ENCODE measurements at regions not wholly inside any gene's neighbourhood (a gene's known extent, or its start where the extent isn't known, plus 50 kb on each side); places are given as distances from the start of the nearest gene placed in this dataset.

GRCh38 chrX:43000121-43000520 lies 222.2 kb upstream of the PPP1R2C start:
- TF ChIP-seq POLR2AphosphoS5 (IDR thresholded peaks at IDR 0.05; ENCODE audit: low read depth, low read length) (no peak), POLR2A (IDR thresholded peaks at IDR 0.05; ENCODE audit: low read depth, low read length) (no peak), TAF1 (IDR thresholded peaks at IDR 0.05; ENCODE audit: low read depth, low read length) (no peak), POU2F2 (IDR thresholded peaks at IDR 0.05; ENCODE audit: low read depth, low read length) (no peak)
